ENCODE measurements at regions not wholly inside any gene's neighbourhood (a gene's known extent, or its start where the extent isn't known, plus 50 kb on each side); places are given as distances from the start of the nearest gene placed in this dataset.
"Not testable (repeated sequence)": the region's sequence is repeated elsewhere in the genome, so short reads cannot be mapped to it uniquely, and the experiment has no call there.

DNA sequence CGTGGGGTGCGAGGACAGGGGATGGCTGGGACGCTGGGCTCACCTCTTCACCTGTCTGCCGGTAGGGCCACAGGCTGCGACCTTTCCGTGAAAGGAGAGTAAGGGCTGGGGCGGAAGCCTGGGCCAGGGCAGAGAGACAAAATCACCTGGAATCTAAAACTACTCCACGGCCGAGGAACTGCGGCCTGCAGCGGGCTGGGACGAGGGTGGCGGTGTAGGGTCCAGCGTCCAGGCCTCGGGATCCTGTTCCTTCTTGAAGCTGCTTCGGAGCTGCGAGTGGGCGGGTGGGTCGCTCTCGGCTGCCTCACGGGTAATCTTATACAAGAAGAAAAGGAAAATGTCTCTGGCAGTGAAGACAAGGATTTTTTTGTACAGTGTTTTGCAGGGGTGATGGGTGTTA is 356.5 kb downstream of the ZNF33B start:
- CTCF ChIA-PET; H3K27ac Mint-ChIP-seq; intact Hi-C loops (cut with micrococcal nuclease): not testable (repeated sequence)

DNA sequence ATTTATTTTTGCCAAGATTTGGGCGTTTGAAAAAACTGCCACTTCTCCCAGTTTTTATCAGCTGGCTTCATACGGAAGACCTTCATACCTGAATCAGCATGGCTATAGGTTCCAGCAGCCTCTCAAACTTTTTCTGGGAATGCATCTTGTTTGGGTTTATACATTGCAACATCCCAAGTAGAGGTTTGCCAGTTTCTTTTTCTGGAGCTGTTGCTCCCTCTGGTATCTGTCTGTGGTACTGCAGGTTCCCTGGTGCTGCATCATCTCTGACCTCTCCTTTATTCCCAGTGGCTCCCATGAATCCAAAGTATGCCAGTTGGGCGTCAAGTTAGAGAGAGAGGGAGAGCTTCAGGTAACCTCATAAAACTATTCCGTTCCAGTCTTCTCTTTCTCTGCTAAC is 368.6 kb downstream of the ZNF33B start:
- POLR2A ChIA-PET; H3K27ac Mint-ChIP-seq; H3K36me3 Mint-ChIP-seq; DNase-seq; ATAC-seq; intact Hi-C loops (cut with micrococcal nuclease); H3K9me3 ChIP-seq (ENCODE audit: control insufficient read depth in 2 of 3, low read length in 3 of 3); H3K4me3 Mint-ChIP-seq; H3K4me1 ChIP-seq (ENCODE audit: control insufficient read depth in 2 of 2, insufficient read depth in 2 of 2, low read length in 2 of 2); CTCF ChIA-PET; H3K4me3 ChIP-seq (ENCODE audit: low read length); H3K27me3 ChIP-seq (ENCODE audit: control insufficient read depth in 2 of 2, insufficient read depth in 2 of 2, low read length in 2 of 2); H3K27ac ChIP-seq (ENCODE audit: low read depth, low read length); H3K4me1 Mint-ChIP-seq; H3K36me3 ChIP-seq (ENCODE audit: control insufficient read depth in 2 of 3, insufficient read depth in 3 of 3, low read length in 3 of 3); H3K27me3 Mint-ChIP-seq: not testable (repeated sequence)
- H3K9me3 Mint-ChIP-seq = peaks cover 0 to 17% (median 8%) of the 10 kb centered on the region in 11 donors

More for the DNA sequence above, 356.5 kb downstream of the ZNF33B start:
- H3K36me3 Mint-ChIP-seq; H3K4me1 Mint-ChIP-seq; H3K27ac ChIP-seq (ENCODE audit: low read depth, low read length); H3K4me3 ChIP-seq (ENCODE audit: low read length); H3K9me3 ChIP-seq (ENCODE audit: control insufficient read depth in 2 of 3, low read length in 3 of 3); POLR2A ChIA-PET; ATAC-seq; H3K27me3 Mint-ChIP-seq; H3K27me3 ChIP-seq (ENCODE audit: control insufficient read depth in 2 of 2, insufficient read depth in 2 of 2, low read length in 2 of 2); H3K4me3 Mint-ChIP-seq; DNase-seq; H3K4me1 ChIP-seq (ENCODE audit: control insufficient read depth in 2 of 2, insufficient read depth in 2 of 2, low read length in 2 of 2); H3K36me3 ChIP-seq (ENCODE audit: control insufficient read depth in 2 of 3, insufficient read depth in 3 of 3, low read length in 3 of 3): not testable (repeated sequence)
- H3K9me3 Mint-ChIP-seq = peaks cover 0 to 21% (median 2%) of the 10 kb centered on the region in 11 donors

DNA sequence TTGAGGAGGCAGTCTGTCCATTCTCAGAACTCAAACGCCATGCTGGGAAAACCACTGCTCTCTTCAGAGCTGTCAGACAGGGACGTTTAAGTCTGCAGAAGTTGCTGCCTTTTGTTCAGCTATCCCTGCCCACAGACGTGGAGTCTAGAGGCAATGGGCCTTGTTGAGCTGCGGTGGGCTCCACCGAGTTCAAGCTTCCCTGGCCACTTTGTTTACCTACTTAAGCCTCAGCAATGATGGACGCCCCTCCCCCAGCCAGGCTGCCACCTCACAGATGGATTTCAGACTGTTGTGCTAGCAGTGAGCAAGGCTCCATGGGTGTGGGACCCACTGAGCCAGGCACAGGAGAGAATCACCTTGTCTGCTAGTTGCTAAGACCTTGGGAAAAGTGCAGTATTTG is 375.1 kb downstream of the ZNF33B start:
- POLR2A ChIA-PET, CTCF ChIA-PET, ATAC-seq: not testable (repeated sequence)

DNA sequence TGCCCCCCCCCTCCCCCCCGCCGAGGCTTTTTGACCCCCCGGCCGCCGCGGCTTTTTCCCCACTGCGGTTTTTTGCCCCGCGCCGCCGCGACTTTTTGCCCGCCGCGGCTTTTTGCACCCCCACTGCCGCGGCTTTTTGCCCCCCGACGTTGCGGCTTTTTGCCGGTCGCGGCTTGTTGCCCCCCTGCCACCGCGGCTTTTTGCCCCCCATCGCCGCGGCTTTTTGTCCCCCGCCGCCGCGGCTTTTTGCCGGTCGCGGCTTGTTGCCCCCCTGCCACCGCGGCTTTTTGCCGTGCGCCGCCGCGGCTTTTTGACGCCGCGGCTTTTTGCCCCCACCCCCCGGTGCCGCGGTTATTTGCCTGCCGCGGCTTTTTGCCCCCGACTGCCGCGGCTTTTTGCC is 395.4 kb downstream of the ZNF33B start:
- Mint-ChIP-seq H3K27me3 (peaks cover 11 to 42% (median 36%) of the 10 kb centered on the region in 5 donors), H3K9me3 (peaks cover 2 to 41% (median 12%) of the 10 kb centered on the region in 11 donors)
- ATAC-seq; H3K4me3 Mint-ChIP-seq; H3K4me1 ChIP-seq (ENCODE audit: control insufficient read depth in 2 of 2, insufficient read depth in 2 of 2, low read length in 2 of 2); H3K9me3 ChIP-seq (ENCODE audit: control insufficient read depth in 2 of 3, low read length in 3 of 3); H3K36me3 Mint-ChIP-seq; H3K36me3 ChIP-seq (ENCODE audit: control insufficient read depth in 2 of 3, insufficient read depth in 3 of 3, low read length in 3 of 3); DNase-seq; intact Hi-C loops (cut with micrococcal nuclease); H3K4me1 Mint-ChIP-seq; CTCF ChIA-PET; POLR2A ChIA-PET; H3K27ac Mint-ChIP-seq; H3K4me3 ChIP-seq (ENCODE audit: low read length); H3K27me3 ChIP-seq (ENCODE audit: control insufficient read depth in 2 of 2, insufficient read depth in 2 of 2, low read length in 2 of 2); H3K27ac ChIP-seq (ENCODE audit: low read depth, low read length): not testable (repeated sequence)

More for the DNA sequence above, 375.1 kb downstream of the ZNF33B start:
- H3K4me1 ChIP-seq (ENCODE audit: control insufficient read depth in 2 of 2, insufficient read depth in 2 of 2, low read length in 2 of 2); H3K27me3 ChIP-seq (ENCODE audit: control insufficient read depth in 2 of 2, insufficient read depth in 2 of 2, low read length in 2 of 2); H3K27ac Mint-ChIP-seq; H3K4me3 ChIP-seq (ENCODE audit: low read length); H3K9me3 ChIP-seq (ENCODE audit: control insufficient read depth in 2 of 3, low read length in 3 of 3); H3K27ac ChIP-seq (ENCODE audit: low read depth, low read length); H3K4me3 Mint-ChIP-seq; H3K36me3 Mint-ChIP-seq; DNase-seq; intact Hi-C loops (cut with micrococcal nuclease); H3K27me3 Mint-ChIP-seq; H3K36me3 ChIP-seq (ENCODE audit: control insufficient read depth in 2 of 3, insufficient read depth in 3 of 3, low read length in 3 of 3); H3K4me1 Mint-ChIP-seq: not testable (repeated sequence)
- peaks cover 0 to 41% (median 11%) of the 10 kb centered on the region in 11 donors for H3K9me3 Mint-ChIP-seq

DNA sequence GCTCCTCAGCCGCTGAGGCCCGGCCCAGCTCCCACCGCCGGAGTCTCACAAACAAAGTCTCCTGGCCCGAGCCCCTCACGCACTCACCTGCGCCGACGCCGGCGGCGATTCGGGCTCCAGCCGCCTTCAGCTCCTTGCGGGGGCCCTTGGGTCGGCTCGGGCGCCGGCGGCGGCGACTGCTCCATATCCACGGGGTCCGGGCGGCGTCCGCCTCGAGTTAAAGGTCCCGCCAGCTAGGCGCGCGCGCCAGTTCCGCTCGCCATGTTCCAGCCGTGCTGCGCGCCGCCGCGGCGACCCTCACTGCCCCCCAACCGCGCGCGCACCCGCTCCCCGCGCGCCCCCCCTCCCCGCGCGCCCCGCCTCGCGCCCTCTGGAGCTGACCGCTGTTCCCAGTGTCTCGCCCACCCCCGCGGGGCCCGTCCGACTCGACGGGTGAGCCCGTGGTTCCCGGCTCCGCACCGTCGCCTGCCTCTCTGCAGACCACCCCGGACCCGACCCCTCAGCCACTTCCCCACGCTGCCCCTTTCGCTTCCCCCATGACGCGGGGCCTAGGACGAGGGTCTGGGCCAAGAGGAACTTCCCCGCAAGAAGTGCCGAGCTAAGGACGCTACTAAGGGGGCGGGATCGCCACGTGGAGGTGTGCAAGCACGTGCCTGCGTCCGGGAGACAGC is 396.1 kb downstream of the ZNF33B start:
- H3K4me3 Mint-ChIP-seq = peak overlapping the region in 2 of 10 donors; percentile 42 to 55
- H3K4me1 Mint-ChIP-seq = peaks cover 0 to 7% (median 0%) of the 10 kb centered on the region in 7 donors

DNA sequence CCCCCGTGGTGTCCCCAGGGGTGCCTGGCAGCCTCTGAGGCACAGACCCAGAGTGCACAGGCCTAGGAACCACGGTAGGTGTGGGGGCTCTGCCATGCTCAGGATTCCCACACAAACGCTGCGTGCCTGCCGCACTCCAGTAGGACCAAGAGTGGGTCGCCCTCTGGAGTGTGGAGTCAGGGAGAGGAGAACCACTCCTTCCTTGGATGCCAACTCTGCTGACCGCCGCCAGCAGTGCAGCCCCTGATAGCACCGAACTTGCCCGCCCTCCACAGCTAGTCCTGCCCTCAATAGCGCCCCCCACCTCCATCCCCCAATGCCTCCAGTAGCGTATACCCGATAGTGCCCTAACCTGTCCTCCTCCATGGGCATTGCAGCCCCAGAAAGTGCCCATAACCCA is 402.0 kb downstream of the ZNF33B start:
- intact Hi-C loops (cut with micrococcal nuclease); H3K27ac Mint-ChIP-seq; H3K4me1 Mint-ChIP-seq; H3K27me3 Mint-ChIP-seq; DNase-seq; H3K36me3 ChIP-seq (ENCODE audit: control insufficient read depth in 2 of 3, insufficient read depth in 3 of 3, low read length in 3 of 3); POLR2A ChIA-PET; CTCF ChIA-PET; ATAC-seq; H3K4me1 ChIP-seq (ENCODE audit: control insufficient read depth in 2 of 2, insufficient read depth in 2 of 2, low read length in 2 of 2); H3K36me3 Mint-ChIP-seq; H3K9me3 ChIP-seq (ENCODE audit: control insufficient read depth in 2 of 3, low read length in 3 of 3); H3K4me3 ChIP-seq (ENCODE audit: low read length); H3K27me3 ChIP-seq (ENCODE audit: control insufficient read depth in 2 of 2, insufficient read depth in 2 of 2, low read length in 2 of 2); H3K27ac ChIP-seq (ENCODE audit: low read depth, low read length): not testable (repeated sequence)
- peak overlapping the region in 1 of 10 donors; percentile 63 for H3K4me3 Mint-ChIP-seq
- peaks cover 0 to 27% (median 5%) of the 10 kb centered on the region in 11 donors for H3K9me3 Mint-ChIP-seq

More for the DNA sequence above, 396.1 kb downstream of the ZNF33B start:
- DNase-seq (no peak), ATAC-seq (no peak)
- intact Hi-C loops (cut with micrococcal nuclease) = no loop called here
- no peaks in the 10 kb centered on the region for H3K36me3 ChIP-seq (ENCODE audit: control insufficient read depth in 2 of 3, insufficient read depth in 3 of 3, low read length in 3 of 3)
- Mint-ChIP-seq H3K36me3 (peaks cover 0 to 5% (median 0%) of the 10 kb centered on the region in 5 donors), H3K9me3 (peaks cover 2 to 43% (median 12%) of the 10 kb centered on the region in 11 donors), H3K27ac (no peak overlapping the region), H3K27me3 (peaks cover 11 to 39% (median 35%) of the 10 kb centered on the region in 5 donors)
- H3K9me3 ChIP-seq (ENCODE audit: control insufficient read depth in 2 of 3, low read length in 3 of 3) = no peaks in the 10 kb centered on the region
- H3K4me1 ChIP-seq (ENCODE audit: control insufficient read depth in 2 of 2, insufficient read depth in 2 of 2, low read length in 2 of 2) = no peaks in the 10 kb centered on the region
- no peak overlapping the region for H3K4me3 ChIP-seq (ENCODE audit: low read length)
- POLR2A ChIA-PET = no interaction called here
- H3K27me3 ChIP-seq (ENCODE audit: control insufficient read depth in 2 of 2, insufficient read depth in 2 of 2, low read length in 2 of 2) = no peaks in the 10 kb centered on the region
- CTCF ChIA-PET = no interaction called here
- no peak overlapping the region for H3K27ac ChIP-seq (ENCODE audit: low read depth, low read length)

DNA sequence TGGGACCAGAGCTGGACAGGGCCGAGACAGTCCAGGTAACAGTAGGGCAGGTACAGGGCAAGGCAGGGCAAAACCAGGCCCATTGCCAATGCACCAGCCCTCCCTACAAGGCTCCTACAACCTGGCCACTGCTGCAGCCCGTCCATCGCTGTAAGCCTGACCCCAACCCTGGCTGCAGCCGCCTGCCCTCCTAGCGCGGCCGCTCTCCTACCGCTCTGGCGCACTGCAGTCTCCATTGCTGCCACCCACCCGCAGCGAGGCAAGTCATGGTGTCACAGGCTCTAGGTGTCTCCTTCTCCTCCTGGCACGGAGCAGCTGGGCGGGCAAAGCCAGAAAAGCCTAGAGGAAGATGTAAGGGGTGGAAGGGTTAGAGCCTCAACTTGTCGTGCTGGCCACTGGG is 402.6 kb downstream of the ZNF33B start:
- H3K36me3 ChIP-seq (ENCODE audit: control insufficient read depth in 2 of 3, insufficient read depth in 3 of 3, low read length in 3 of 3); H3K9me3 ChIP-seq (ENCODE audit: control insufficient read depth in 2 of 3, low read length in 3 of 3); H3K27me3 ChIP-seq (ENCODE audit: control insufficient read depth in 2 of 2, insufficient read depth in 2 of 2, low read length in 2 of 2); intact Hi-C loops (cut with micrococcal nuclease); H3K4me1 Mint-ChIP-seq; H3K27ac ChIP-seq (ENCODE audit: low read depth, low read length); H3K4me3 Mint-ChIP-seq; H3K4me1 ChIP-seq (ENCODE audit: control insufficient read depth in 2 of 2, insufficient read depth in 2 of 2, low read length in 2 of 2); H3K4me3 ChIP-seq (ENCODE audit: low read length); H3K27ac Mint-ChIP-seq; H3K36me3 Mint-ChIP-seq; DNase-seq; CTCF ChIA-PET; POLR2A ChIA-PET; H3K27me3 Mint-ChIP-seq; ATAC-seq: not testable (repeated sequence)
- H3K9me3 Mint-ChIP-seq = peaks cover 0 to 24% (median 5%) of the 10 kb centered on the region in 11 donors
